HG03045 (cell line): ENCODE measurements at regions not wholly inside any gene's neighbourhood (a gene's known extent, or its start where the extent isn't known, plus 50 kb on each side); places are given as distances from the start of the nearest gene placed in this dataset.

ENCODE experiments used
- ATAC-seq: cut with Tn5 transposase; IDR thresholded peaks from one replicate; pipeline ENCODE4 v1.9.1; 2021; ENCODE audit warnings: mild to moderate bottlenecking, moderate library complexity; ENCODE audit not compliant: unreplicated experiment

DNA sequence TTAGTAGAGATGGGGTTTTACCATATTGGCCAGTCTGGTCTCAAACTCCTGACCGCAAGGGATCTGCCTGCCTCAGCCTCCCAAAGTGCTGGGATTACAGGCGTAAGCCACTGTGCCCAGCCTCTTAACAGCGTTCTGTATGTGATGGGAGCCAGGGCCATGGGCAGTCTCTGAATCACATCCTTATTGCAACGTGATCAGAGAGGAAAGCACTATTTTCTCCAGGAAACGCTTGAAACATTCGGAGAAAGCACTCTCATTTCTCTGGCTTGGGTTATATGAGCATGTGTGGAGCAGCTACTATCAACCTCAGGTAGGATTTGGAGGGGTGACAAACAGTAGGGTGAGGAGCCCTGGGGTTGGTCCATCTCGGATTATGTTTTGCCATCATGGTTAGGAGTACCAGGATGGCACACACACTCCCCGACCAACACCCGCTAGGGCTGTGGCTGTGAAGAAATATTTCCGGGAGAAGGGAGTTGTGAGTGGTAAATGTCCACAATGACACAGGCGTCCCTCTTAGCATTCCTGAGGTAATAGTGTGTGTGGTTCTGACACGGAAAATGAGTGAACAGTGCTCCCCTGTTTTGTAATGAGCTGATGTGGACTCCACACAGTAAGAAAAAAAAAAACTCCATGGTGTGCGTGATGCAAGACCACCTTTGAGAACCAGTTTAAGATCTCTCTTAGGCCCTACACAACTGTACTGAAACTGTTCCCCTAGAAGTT, 406.2 kb upstream of the ZNF608 start:
- ATAC-seq: no peak

GRCh38 chr5:125153231-125153630, 406.8 kb upstream of the ZNF608 start:
- no peak for ATAC-seq

DNA sequence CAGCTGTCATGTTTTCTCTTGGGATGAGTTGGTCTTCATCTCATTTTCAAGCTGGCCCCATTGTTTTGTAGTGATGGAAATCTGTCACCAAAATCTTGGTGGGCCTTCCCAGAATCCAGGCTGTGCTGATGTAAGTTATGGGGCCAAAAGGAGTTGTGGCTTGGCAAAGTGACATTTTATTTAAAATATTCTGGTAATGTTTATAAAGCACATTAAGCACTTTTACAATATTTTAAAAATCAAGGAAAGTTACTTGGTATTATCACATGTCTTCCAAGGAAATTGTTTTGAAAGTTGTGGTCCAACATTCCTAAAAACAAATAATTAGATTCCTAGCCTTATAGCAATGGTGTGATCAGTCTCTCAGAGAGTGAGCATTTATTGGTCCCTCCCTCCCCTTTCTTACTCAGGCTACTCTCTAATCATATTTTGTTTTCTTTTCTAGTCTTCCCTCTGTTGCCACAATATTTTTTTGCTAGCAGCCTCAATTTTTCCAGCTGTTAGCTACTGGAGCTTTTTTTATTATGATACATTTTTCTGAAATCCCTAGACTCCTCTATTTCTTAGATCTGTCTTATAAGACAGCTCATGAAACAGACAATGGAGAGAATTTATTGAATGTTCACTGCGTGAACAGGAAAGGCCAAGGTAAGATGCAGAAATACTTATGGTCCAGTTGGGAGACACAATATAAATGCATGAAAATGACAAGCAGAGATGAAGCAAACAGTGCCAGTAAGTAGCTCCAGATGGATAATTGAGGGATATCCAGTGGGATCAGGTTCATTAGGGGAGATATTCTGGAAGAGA, 408.1 kb upstream of the ZNF608 start:
- no peak for ATAC-seq

DNA sequence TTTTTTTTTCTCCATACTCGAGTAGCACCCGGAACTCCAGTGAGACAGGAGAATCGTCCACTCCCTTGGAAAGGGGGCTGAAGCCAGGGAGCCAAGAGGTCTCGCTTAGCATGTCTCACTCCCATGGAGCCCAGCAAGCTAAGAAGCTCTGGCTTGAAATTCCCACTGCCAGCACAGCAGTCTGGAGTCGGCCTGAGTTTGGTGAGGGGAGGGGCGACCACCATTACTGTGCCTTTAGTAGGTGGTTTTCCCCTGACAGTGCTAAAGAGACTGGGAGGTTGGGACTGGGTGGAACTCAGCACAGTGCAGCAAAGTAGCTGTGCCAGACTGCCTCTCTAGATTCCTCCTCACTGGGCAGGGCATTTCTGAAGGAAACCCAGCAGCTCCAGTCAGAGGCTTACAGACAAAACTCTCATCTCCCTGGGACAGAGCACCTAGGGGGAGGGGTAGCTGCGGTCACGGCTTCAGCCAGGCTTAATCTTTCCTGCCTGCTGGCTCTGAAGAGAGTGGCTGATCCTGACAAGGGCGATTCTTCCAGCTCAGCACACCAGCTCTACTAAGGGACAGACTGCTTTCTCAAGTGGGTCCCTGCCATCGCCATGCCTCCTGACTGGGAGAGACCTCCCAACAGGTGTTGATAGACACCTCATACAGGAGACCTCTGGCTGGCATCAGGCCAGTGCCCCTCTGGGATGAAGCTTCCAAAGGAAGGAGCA, 414.5 kb upstream of the ZNF608 start:
- no peak for ATAC-seq

DNA sequence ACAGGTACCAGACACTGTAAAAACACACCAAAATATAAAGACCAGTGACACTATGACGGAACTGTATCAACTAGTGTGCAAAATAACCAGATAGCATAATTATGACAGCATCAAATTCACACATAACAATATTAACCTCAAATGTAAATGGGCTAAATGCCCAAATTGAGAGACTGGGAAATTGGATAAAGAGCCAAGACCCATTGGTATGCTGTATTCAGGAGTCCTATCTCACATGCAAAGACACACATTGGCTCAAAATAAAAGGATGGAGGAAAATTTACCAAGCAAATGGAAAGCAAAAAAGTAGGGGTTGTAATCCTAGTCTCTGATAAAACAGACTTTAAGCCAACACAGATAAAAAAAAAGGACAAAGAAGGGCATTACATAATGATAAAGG, 416.3 kb upstream of the ZNF608 start:
- ATAC-seq: no peak

- ATAC-seq: no peak
Observed at GRCh38 chr5:125169396-125169795, 423.0 kb upstream of the ZNF608 start.

DNA sequence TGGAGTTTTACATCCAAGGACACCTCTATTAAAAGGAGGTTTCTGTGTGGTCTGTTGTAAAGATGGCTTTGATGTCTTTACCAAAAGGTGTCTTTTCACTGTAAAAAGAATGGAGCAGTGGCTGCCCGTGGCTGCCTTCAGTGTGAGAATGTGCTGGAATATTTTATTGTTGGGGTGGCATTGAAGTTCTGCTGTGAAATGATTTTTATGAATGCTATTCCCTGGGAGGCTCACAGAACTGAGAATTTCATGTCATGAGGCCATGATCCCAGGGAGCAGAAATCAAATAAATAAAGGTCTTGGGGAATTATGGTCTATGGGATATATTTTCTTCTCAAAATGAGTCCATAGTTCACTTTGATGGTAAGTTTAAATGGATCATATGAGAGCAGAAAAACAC, 425.2 kb upstream of the ZNF608 start:
- no peak for ATAC-seq

- ATAC-seq: no peak
Observed at GRCh38 chr5:125175348-125176004, 429.0 kb upstream of the ZNF608 start.

GRCh38 chr5:125176005-125176390, 429.6 kb upstream of the ZNF608 start:
- ATAC-seq: no peak

DNA sequence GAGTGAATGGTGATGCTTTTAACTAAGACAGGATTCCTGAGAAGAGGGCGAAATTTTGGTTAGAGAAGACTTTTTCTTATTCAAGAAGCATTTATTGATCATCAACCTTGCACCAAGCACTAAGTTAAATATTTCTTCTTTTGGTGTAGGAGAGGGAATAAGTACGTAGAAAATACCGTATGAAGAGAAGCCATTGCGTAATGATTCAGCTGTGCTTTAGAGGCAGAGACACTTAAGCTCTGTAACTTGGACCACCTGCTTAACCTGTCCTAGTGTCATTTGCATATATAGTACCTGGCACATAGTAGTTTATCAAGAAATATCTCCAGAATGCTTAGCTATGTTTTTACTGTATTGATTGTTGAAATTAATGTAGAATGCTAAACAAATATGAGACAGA, 430.9 kb upstream of the ZNF608 start:
- no peak for ATAC-seq

DNA sequence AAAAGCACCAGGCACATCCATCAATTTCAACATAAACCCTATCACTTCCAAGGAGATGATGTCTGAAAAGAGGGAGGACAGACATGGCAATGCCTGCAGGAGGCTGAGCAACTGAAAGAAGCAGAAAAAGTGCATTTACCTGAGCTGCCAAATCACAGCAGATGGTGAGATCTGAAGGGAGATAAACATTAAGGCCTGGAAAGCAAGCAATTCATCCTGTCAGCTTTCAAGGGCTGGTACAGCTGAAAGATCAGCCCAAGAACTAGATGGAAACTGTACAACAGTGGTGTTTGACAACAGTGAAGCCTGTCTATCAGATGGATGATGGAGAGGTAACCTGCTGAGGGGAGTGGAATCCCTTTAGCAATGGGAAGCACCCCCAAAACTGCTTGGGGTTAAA, 433.2 kb upstream of the ZNF608 start:
- ATAC-seq: no peak

DNA sequence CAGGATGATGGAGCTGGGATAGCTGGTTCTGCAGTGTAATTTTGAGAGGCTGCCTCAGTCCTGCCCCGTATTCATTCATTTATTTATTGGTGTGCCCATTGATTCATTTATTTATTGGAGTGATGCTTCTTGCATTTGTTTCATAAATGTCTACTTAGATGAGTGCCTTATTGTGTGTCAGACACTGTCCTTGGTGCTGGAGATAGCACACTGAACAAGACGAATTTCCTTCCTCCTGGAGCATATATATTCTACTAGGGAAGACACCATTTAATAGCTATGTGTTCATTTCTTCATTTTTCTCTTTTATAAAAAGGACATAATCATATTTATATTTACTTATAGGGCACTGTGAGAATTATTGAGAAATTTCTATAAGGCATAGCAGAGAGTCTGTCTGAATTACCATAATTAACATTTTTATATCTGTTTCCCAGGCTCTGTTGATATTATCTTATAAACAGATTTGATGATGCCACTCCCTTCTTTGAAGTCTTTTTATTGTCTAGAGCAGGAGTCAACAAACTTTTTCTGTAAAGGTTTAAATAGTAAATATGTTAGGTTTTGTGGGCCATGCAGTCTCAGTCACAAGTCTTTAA, 433.9 kb upstream of the ZNF608 start:
- no peak for ATAC-seq

DNA sequence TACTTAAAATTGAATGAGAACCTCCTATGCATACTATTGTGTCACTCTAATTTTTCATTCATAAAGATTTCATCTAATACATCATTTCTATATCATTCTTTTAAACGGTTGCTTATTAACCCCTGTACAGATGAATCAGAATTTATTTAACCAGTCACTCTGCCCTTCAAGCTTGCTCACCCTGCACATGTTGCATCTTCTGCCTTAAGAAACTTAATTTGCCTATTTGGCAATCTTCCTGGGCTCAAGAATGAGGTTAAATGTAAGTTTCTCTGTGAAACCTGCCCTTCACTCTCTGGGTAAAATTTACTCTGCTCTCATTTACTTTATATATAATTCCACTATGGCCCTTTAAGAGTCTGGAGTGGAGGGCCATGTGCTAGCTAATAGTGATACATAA, 434.7 kb upstream of the ZNF608 start:
- no peak for ATAC-seq

DNA sequence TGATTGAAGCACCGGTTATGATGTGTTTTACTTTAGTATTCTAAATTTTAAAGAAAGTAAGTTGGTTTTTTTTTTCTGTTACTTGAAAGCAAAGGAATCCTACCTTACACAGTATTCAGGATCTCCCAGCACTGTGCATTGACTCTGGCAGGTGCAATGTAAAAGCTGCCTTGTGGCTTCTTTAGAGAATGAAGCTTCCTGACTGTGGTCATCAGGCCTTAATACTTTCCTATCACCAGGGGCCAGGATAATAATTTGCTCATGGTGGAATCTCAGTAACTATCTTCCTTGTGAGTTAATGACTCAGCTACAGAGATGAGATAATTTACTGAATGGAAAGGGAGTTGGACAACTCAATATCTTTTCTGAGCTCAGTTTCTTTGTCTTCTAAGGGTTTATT, 435.5 kb upstream of the ZNF608 start:
- ATAC-seq: no peak

GRCh38 chr5:125185740-125186139, 439.3 kb upstream of the ZNF608 start:
- ATAC-seq: no peak

- no peak for ATAC-seq
Observed at GRCh38 chr5:125186911-125187375, 440.5 kb upstream of the ZNF608 start.

DNA sequence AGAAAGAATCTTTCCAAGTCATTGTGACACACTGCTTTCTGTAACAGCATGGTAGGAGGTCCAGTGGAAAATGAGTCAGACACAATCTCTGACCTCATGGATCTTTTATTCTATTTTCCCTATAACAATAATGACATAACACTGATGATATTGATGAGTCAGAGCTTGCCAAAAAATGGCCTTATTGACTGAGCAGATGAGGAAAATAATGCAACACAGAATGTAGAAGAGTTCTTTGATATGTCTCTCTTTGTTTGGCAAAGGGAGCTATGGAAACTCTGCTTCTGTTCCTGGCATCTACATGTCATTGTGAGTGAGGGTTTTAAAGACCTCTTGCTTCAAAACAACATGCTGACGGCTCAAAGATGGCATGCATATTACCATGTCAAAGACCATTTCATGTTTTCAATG, 443.1 kb upstream of the ZNF608 start:
- ATAC-seq: no peak

- no peak for ATAC-seq
Observed at GRCh38 chr5:125190232-125191087, 444.0 kb upstream of the ZNF608 start.

DNA sequence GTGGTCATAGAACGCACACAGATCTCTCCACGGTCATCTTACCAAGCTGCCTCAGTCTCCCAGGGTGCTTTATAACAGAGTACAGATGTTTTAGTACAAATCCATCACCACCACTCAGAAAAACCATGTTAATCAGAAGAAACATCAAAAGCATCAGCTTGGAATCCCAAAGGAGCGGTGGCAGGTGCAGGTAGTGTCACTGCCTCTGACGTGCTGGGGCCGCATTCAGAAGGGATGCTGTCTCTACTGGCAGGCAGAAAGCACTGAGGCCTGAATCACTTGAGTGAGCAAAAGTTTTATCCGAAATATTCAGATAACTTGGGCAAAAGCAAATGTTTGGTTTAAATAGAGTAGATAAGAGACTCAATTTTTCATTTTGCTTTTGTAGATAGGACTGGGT, 448.4 kb upstream of the ZNF608 start:
- no peak for ATAC-seq
